ENCODE measurements at regions not wholly inside any gene's neighbourhood (a gene's known extent, or its start where the extent isn't known, plus 50 kb on each side); places are given as distances from the start of the nearest gene placed in this dataset.

GRCh38 chr4:148944136-148944838 lies 502.1 kb upstream of the NR3C2 start:
- no peak overlapping the region for H3K27ac Mint-ChIP-seq (ENCODE audit: low read depth, unreplicated experiment)
- no peaks in the 10 kb centered on the region for H3K27me3 Mint-ChIP-seq (ENCODE audit: insufficient read depth, unreplicated experiment)
- peaks cover 6% of the 10 kb centered on the region for H3K36me3 Mint-ChIP-seq (ENCODE audit: insufficient read depth, unreplicated experiment)
- no peaks in the 10 kb centered on the region for H3K9me3 Mint-ChIP-seq (ENCODE audit: unreplicated experiment)
- H3K4me3 Mint-ChIP-seq (ENCODE audit: unreplicated experiment), result no peak overlapping the region
- intact Hi-C loops (cut with micrococcal nuclease), result no loop called here
- DNase-seq (ENCODE audit: unreplicated experiment), result no peak
- CTCF ChIA-PET, result no interaction called here
- TF ChIP-seq, protein P1, sequence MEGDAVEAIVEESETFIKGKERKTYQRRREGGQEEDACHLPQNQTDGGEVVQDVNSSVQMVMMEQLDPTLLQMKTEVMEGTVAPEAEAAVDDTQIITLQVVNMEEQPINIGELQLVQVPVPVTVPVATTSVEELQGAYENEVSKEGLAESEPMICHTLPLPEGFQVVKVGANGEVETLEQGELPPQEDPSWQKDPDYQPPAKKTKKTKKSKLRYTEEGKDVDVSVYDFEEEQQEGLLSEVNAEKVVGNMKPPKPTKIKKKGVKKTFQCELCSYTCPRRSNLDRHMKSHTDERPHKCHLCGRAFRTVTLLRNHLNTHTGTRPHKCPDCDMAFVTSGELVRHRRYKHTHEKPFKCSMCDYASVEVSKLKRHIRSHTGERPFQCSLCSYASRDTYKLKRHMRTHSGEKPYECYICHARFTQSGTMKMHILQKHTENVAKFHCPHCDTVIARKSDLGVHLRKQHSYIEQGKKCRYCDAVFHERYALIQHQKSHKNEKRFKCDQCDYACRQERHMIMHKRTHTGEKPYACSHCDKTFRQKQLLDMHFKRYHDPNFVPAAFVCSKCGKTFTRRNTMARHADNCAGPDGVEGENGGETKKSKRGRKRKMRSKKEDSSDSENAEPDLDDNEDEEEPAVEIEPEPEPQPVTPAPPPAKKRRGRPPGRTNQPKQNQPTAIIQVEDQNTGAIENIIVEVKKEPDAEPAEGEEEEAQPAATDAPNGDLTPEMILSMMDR (IDR thresholded peaks at IDR 0.05; ENCODE audit: unreplicated experiment), result no peak
- POLR2A ChIA-PET, result no interaction called here
- H3K4me1 Mint-ChIP-seq (ENCODE audit: insufficient read depth, unreplicated experiment), result no peaks in the 10 kb centered on the region
- no TSS peak for BruUV-seq (replicated peaks)

DNA sequence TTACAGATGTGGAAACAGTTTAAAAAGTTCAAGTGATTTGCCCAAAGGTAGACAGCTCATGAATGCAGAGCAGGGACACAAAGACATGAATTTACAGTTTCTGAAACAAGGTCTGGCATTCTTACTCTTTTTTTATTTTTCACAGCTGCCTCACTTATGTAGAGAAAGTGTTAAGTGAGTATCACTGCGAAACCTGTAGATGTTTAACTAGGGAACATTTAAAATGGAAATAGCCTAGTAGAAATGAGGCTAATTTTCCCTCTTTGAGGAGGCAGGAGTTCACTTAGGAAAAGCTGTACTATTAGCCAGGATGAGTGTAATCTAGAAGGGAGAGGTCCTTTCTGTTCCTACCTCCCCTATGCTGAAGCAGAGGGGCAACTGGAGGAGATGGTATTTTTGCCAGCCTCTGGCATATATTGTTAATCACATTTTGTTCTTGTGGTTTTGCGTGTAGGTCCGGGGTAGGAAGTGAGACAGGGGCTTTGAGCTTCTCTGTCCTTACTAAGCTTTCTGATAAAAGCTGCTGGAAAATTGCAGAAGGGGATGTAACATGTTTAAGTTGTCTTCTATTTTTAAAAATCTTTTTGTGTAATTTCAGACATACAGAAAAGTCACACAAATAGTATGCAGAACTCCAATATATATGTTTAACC lies 492.8 kb upstream of the NR3C2 start:
- CTCF ChIA-PET, result interaction anchor here (0.6 kb wide), 1 partner anchor 344 kb away, joined by 3 read pairs; no protein-coding TSS in a partner anchor
- no peak overlapping the region for H3K27ac Mint-ChIP-seq (ENCODE audit: low read depth, unreplicated experiment)
- no peaks in the 10 kb centered on the region for H3K4me1 Mint-ChIP-seq (ENCODE audit: insufficient read depth, unreplicated experiment)
- no TSS peak for BruUV-seq (replicated peaks)
- H3K27me3 Mint-ChIP-seq (ENCODE audit: insufficient read depth, unreplicated experiment), result no peaks in the 10 kb centered on the region
- no peaks in the 10 kb centered on the region for H3K36me3 Mint-ChIP-seq (ENCODE audit: insufficient read depth, unreplicated experiment)
- intact Hi-C loops (cut with micrococcal nuclease), result no loop called here
- no peak overlapping the region for H3K4me3 Mint-ChIP-seq (ENCODE audit: unreplicated experiment)
- H3K9me3 Mint-ChIP-seq (ENCODE audit: unreplicated experiment), result peaks cover 14% of the 10 kb centered on the region
- POLR2A ChIA-PET, result no interaction called here
- TF ChIP-seq, protein P1 (IDR thresholded peaks at IDR 0.05; ENCODE audit: unreplicated experiment), result no peak
- no peak for DNase-seq (ENCODE audit: unreplicated experiment)

DNA sequence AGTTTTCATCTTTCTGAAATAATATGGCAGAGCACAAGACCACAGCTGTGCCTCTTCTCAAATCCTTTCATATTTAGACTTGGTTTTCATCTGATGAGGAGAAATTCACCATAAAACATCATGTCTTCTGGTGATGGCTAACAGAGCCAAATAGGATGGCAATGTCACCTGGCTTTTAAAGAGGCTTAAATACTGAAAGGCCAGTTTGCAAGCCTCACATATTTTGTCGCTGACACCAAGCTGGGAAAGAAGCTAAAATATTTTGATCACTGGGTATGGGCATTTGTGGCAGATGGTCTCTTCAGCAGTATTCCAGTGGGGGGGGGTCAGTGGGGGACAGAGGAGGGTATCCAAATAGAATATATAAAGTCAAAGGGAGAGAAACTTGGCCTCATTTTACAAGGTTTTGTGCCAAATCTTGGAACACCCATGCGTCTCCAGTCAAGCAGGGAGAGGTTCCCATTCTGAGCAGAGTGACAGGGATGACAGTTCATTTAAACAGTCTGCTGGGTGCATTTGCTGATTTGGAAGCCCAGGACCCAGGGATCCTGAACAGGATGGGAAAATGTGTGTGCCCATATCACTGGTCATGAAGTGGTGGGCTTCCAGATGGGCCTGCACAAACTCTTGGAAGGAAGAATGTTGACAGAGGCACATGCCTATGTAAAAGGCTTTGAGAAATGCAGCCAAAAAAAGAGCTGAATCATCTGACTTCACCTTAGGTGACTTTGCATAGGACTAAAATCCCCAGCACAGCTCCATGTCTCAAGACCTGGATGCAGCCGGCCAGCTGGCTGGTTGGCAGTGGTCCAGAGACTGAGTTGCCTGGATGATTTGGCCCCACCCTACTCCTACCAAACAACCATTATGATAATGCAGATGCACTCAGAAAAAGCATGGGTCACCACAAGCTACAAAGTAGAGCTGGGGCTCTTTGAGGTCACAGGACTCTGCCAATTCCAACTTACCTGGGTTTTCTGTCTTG lies 484.4 kb upstream of the NR3C2 start:
- no peak overlapping the region for H3K27ac Mint-ChIP-seq (ENCODE audit: low read depth, unreplicated experiment)
- H3K4me1 Mint-ChIP-seq (ENCODE audit: insufficient read depth, unreplicated experiment), result no peaks in the 10 kb centered on the region
- ChIA-PET POLR2A (interaction anchor here (0.6 kb wide), 1 partner anchor 16 kb away, joined by 3 read pairs; no protein-coding TSS in a partner anchor), CTCF (interaction anchor here (0.6 to 0.8 kb wide), 2 partner anchors 15 to 483 kb away, joined by 3 read pairs; no protein-coding TSS in a partner anchor)
- TF ChIP-seq, protein P1 (IDR thresholded peaks at IDR 0.05; ENCODE audit: unreplicated experiment), result no peak
- no TSS peak for BruUV-seq (replicated peaks)
- intact Hi-C loops (cut with micrococcal nuclease), result no loop called here
- H3K27me3 Mint-ChIP-seq (ENCODE audit: insufficient read depth, unreplicated experiment), result no peaks in the 10 kb centered on the region
- no peak overlapping the region for H3K4me3 Mint-ChIP-seq (ENCODE audit: unreplicated experiment)
- H3K36me3 Mint-ChIP-seq (ENCODE audit: insufficient read depth, unreplicated experiment), result peaks cover 6% of the 10 kb centered on the region
- DNase-seq (ENCODE audit: unreplicated experiment), result peak; percentile 75
- peaks cover 16% of the 10 kb centered on the region for H3K9me3 Mint-ChIP-seq (ENCODE audit: unreplicated experiment)
